ENCODE measurements at regions not wholly inside any gene's neighbourhood (a gene's known extent, or its start where the extent isn't known, plus 50 kb on each side); places are given as distances from the start of the nearest gene placed in this dataset.

- DNase-seq (ENCODE audit: low spot score): no peak
Measured at GRCh38 chr3:193754719-193755118, 161.7 kb downstream of the OPA1 start.

GRCh38 chr3:193756536-193756935 is 163.5 kb downstream of the OPA1 start:
- DNase-seq (ENCODE audit: low spot score): no peak

GRCh38 chr3:193757457-193757856 is 164.4 kb downstream of the OPA1 start:
- no peak for DNase-seq (ENCODE audit: low spot score)

- DNase-seq (ENCODE audit: low spot score): no peak
Measured at GRCh38 chr3:193761969-193762368, 169.0 kb downstream of the OPA1 start.

GRCh38 chr3:193762657-193763056 is 169.6 kb downstream of the OPA1 start:
- no peak for DNase-seq (ENCODE audit: low spot score)

GRCh38 chr3:193764959-193765358 is 172.0 kb downstream of the OPA1 start:
- DNase-seq (ENCODE audit: low spot score): no peak

GRCh38 chr3:193767353-193768069 is 174.5 kb downstream of the OPA1 start:
- no peak for DNase-seq (ENCODE audit: low spot score)

- no peak for DNase-seq (ENCODE audit: low spot score)
Measured at GRCh38 chr3:193768070-193768394, 175.0 kb downstream of the OPA1 start.

GRCh38 chr3:193769437-193769836 is 176.4 kb downstream of the OPA1 start:
- DNase-seq (ENCODE audit: low spot score): no peak

- DNase-seq (ENCODE audit: low spot score): no peak
Measured at GRCh38 chr3:193771011-193771652, 178.1 kb downstream of the OPA1 start.

- DNase-seq (ENCODE audit: low spot score): no peak
Measured at GRCh38 chr3:193771653-193772421, 178.8 kb downstream of the OPA1 start.

GRCh38 chr3:193772422-193772763 is 179.4 kb downstream of the OPA1 start:
- DNase-seq (ENCODE audit: low spot score): no peak

- DNase-seq (ENCODE audit: low spot score): no peak
Measured at GRCh38 chr3:193773266-193774220, 180.5 kb downstream of the OPA1 start.

GRCh38 chr3:193774272-193774915 is 181.4 kb downstream of the OPA1 start:
- no peak for DNase-seq (ENCODE audit: low spot score)

- DNase-seq (ENCODE audit: low spot score): no peak
Measured at GRCh38 chr3:193774916-193775285, 181.9 kb downstream of the OPA1 start.

GRCh38 chr3:193775421-193776077 is 182.5 kb downstream of the OPA1 start:
- no peak for DNase-seq (ENCODE audit: low spot score)

- no peak for DNase-seq (ENCODE audit: low spot score)
Measured at GRCh38 chr3:193776626-193777358, 183.8 kb downstream of the OPA1 start.

- no peak for DNase-seq (ENCODE audit: low spot score)
Measured at GRCh38 chr3:193777524-193777923, 184.5 kb downstream of the OPA1 start.

- DNase-seq (ENCODE audit: low spot score): no peak
Measured at GRCh38 chr3:193778676-193779075, 185.7 kb downstream of the OPA1 start.

GRCh38 chr3:193779933-193780332 is 186.9 kb downstream of the OPA1 start:
- no peak for DNase-seq (ENCODE audit: low spot score)
